K562 (cell line): ENCODE measurements at regions not wholly inside any gene's neighbourhood (a gene's known extent, or its start where the extent isn't known, plus 50 kb on each side); places are given as distances from the start of the nearest gene placed in this dataset.

Experiments
- ARHGAP35 ChIP-seq: fragments of 450-650 bp; IDR thresholded peaks from 2 replicates; pipeline ENCODE4 v1.6.1; 2018; ENCODE audit not compliant: partially characterized antibody
- CCNT2 ChIP-seq: IDR thresholded peaks from 2 replicates; pipeline ENCODE4 v1.6.1; 2011; ENCODE audit warnings: borderline replicate concordance, low read depth, mild to moderate bottlenecking, moderate library complexity, mixed read lengths, low read length; ENCODE audit not compliant: insufficient read length; ENCODE audit errors: extremely low read depth
- DPF2 ChIP-seq: fragments of 450-650 bp; IDR thresholded peaks from 2 replicates; pipeline ENCODE4 v1.6.1; 2016
- EWSR1 ChIP-seq: fragments of 450-650 bp; IDR thresholded peaks from 2 replicates; pipeline ENCODE4 v1.6.1; 2018; ENCODE audit warnings: borderline replicate concordance, mild to moderate bottlenecking, low read depth, moderate library complexity; ENCODE audit not compliant: partially characterized antibody
- GABPB1 ChIP-seq: sonication (generic); formaldehyde crosslinking; IDR thresholded peaks from 2 replicates; pipeline ENCODE4 v1.8.0; 2022; ENCODE audit warnings: mild to moderate bottlenecking, missing genetic modification reagents
- HDAC6 ChIP-seq: IDR thresholded peaks from 2 replicates; pipeline ENCODE4 v1.6.1; 2012; ENCODE audit warnings: low read depth, mild to moderate bottlenecking, control low read depth, inconsistent platforms, low read length, moderate library complexity
- MED1 ChIP-seq: sonication (generic); formaldehyde crosslinking; IDR thresholded peaks from 2 replicates; pipeline ENCODE4 v1.8.1; 2023; ENCODE audit warnings: missing genetic modification reagents, borderline replicate concordance
- SIRT6 ChIP-seq: IDR thresholded peaks from one replicate; pipeline ENCODE4 v1.6.1; 2012; ENCODE audit warnings: low read depth, mild to moderate bottlenecking, control low read depth, inconsistent platforms, low read length, moderate library complexity
- SMARCE1 ChIP-seq: fragments of 450-650 bp; IDR thresholded peaks from 2 replicates; pipeline ENCODE4 v1.7.1; 2016; ENCODE audit warnings: mild to moderate bottlenecking
- SNRNP70 ChIP-seq: fragments of 200-400 bp; formaldehyde crosslinking; optimal IDR thresholded peaks from 2 replicates; pipeline ENCODE3; 2017; ENCODE audit warnings: low read depth, low read length
- SREBF1 ChIP-seq: fragments of 150-350 bp; IDR thresholded peaks from 2 replicates; pipeline ENCODE4 v1.6.1; 2014; ENCODE audit warnings: antibody characterized with exemption, low read depth, low read length, borderline replicate concordance
- TBL1XR1 ChIP-seq, 2 experiments: IDR thresholded peaks; 2 replicates each; pipeline ENCODE4 v1.6.1; 2012; ENCODE audit warnings: improper control_type of control experiment in 2 of 2, low read length in 2 of 2, mild to moderate bottlenecking in 1 of 2
- YBX1 ChIP-seq: fragments of 450-650 bp; IDR thresholded peaks from 2 replicates; pipeline ENCODE4 v1.7.1; 2016; ENCODE audit warnings: mild to moderate bottlenecking
- ZC3H11A ChIP-seq: IDR thresholded peaks from 2 replicates; pipeline ENCODE4 v1.6.1; 2012; ENCODE audit warnings: low read depth, low read length, improper control_type of control experiment
- ZNF253 ChIP-seq: fragments of 250-450 bp; sonication (Bioruptor Pico); conservative IDR thresholded peaks from 2 replicates; pipeline ENCODE4 v1.6.1; 2021; ENCODE audit warnings: mild to moderate bottlenecking
- TF ChIP-seq, protein P1 (sequence below): fragments of 450-650 bp; IDR thresholded peaks from 2 replicates; pipeline ENCODE4 v1.6.1; 2016; ENCODE audit warnings: borderline replicate concordance
- TF ChIP-seq, protein P2 (sequence below): fragments of 450-650 bp; formaldehyde crosslinking; IDR thresholded peaks from 2 replicates; pipeline ENCODE4 v1.4.0; 2020; ENCODE audit warnings: mild to moderate bottlenecking, mixed read lengths
- TF ChIP-seq, protein P3 (sequence below): fragments of 450-650 bp; IDR thresholded peaks from 2 replicates; pipeline ENCODE4 v1.6.1; 2014; ENCODE audit warnings: low read depth, mild to moderate bottlenecking, moderate library complexity, borderline replicate concordance
- TF ChIP-seq, protein P4 (sequence below): sonication (generic); formaldehyde crosslinking; IDR thresholded peaks from 2 replicates; pipeline ENCODE4 v1.8.0; 2023; ENCODE audit warnings: missing genetic modification reagents, mild to moderate bottlenecking, borderline replicate concordance

DNA sequence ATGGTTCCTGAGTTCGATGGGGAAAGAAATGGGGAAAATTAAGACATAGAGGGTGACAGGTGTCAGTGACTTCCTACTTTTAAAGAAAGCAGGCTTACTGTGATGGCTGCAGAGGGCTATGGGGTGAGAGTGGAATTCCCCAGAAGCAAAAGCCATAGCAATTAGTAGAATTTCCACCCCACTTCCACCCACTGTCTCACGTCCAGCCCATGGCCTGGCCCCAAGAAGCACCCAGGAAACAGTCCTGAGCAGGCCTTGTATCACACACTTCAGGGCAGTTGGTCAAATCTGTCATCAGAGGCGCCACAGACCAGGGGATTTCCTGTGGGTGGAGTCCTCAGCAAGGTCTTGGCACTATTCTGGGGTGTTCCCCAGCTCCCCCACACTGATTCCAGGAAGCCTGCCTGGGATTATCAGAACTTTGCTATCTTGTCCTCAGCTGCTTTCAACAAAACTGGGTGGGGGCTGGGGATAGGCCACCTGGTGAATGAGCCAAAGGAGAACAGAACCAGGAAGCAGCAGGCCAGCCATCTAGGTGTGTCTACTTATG, 120.1 kb upstream of the CCND2 start (continued):
- TF ChIP-seq, protein P1, sequence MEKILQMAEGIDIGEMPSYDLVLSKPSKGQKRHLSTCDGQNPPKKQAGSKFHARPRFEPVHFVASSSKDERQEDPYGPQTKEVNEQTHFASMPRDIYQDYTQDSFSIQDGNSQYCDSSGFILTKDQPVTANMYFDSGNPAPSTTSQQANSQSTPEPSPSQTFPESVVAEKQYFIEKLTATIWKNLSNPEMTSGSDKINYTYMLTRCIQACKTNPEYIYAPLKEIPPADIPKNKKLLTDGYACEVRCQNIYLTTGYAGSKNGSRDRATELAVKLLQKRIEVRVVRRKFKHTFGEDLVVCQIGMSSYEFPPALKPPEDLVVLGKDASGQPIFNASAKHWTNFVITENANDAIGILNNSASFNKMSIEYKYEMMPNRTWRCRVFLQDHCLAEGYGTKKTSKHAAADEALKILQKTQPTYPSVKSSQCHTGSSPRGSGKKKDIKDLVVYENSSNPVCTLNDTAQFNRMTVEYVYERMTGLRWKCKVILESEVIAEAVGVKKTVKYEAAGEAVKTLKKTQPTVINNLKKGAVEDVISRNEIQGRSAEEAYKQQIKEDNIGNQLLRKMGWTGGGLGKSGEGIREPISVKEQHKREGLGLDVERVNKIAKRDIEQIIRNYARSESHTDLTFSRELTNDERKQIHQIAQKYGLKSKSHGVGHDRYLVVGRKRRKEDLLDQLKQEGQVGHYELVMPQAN: no peak
- TF ChIP-seq, protein P2, sequence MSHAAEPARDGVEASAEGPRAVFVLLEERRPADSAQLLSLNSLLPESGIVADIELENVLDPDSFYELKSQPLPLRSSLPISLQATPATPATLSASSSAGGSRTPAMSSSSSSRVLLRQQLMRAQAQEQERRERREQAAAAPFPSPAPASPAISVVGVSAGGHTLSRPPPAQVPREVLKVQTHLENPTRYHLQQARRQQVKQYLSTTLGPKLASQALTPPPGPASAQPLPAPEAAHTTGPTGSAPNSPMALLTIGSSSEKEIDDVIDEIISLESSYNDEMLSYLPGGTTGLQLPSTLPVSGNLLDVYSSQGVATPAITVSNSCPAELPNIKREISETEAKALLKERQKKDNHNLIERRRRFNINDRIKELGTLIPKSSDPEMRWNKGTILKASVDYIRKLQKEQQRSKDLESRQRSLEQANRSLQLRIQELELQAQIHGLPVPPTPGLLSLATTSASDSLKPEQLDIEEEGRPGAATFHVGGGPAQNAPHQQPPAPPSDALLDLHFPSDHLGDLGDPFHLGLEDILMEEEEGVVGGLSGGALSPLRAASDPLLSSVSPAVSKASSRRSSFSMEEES (CRISPR knock-in tag): no peak
- TF ChIP-seq, protein P3, sequence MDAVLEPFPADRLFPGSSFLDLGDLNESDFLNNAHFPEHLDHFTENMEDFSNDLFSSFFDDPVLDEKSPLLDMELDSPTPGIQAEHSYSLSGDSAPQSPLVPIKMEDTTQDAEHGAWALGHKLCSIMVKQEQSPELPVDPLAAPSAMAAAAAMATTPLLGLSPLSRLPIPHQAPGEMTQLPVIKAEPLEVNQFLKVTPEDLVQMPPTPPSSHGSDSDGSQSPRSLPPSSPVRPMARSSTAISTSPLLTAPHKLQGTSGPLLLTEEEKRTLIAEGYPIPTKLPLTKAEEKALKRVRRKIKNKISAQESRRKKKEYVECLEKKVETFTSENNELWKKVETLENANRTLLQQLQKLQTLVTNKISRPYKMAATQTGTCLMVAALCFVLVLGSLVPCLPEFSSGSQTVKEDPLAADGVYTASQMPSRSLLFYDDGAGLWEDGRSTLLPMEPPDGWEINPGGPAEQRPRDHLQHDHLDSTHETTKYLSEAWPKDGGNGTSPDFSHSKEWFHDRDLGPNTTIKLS: no peak
- TF ChIP-seq DPF2: peak; percentile 86
- peak; percentile 71 to 98; a peak in 3 of 4 replicates for TF ChIP-seq TBL1XR1 (IDR thresholded peaks at IDR 0.05; ENCODE audit: low read length in 2 of 2)
- no peak for TF ChIP-seq SIRT6
- TF ChIP-seq SMARCE1: peak; percentile 80
- TF ChIP-seq MED1 (CRISPR knock-in tag): no peak
- TF ChIP-seq ZC3H11A: no peak
- TF ChIP-seq, protein P4, sequence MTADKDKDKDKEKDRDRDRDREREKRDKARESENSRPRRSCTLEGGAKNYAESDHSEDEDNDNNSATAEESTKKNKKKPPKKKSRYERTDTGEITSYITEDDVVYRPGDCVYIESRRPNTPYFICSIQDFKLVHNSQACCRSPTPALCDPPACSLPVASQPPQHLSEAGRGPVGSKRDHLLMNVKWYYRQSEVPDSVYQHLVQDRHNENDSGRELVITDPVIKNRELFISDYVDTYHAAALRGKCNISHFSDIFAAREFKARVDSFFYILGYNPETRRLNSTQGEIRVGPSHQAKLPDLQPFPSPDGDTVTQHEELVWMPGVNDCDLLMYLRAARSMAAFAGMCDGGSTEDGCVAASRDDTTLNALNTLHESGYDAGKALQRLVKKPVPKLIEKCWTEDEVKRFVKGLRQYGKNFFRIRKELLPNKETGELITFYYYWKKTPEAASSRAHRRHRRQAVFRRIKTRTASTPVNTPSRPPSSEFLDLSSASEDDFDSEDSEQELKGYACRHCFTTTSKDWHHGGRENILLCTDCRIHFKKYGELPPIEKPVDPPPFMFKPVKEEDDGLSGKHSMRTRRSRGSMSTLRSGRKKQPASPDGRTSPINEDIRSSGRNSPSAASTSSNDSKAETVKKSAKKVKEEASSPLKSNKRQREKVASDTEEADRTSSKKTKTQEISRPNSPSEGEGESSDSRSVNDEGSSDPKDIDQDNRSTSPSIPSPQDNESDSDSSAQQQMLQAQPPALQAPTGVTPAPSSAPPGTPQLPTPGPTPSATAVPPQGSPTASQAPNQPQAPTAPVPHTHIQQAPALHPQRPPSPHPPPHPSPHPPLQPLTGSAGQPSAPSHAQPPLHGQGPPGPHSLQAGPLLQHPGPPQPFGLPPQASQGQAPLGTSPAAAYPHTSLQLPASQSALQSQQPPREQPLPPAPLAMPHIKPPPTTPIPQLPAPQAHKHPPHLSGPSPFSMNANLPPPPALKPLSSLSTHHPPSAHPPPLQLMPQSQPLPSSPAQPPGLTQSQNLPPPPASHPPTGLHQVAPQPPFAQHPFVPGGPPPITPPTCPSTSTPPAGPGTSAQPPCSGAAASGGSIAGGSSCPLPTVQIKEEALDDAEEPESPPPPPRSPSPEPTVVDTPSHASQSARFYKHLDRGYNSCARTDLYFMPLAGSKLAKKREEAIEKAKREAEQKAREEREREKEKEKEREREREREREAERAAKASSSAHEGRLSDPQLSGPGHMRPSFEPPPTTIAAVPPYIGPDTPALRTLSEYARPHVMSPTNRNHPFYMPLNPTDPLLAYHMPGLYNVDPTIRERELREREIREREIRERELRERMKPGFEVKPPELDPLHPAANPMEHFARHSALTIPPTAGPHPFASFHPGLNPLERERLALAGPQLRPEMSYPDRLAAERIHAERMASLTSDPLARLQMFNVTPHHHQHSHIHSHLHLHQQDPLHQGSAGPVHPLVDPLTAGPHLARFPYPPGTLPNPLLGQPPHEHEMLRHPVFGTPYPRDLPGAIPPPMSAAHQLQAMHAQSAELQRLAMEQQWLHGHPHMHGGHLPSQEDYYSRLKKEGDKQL (CRISPR knock-in tag): no peak
- no peak for TF ChIP-seq YBX1
- TF ChIP-seq ZNF253 (CRISPR knock-in tag): no peak
- no peak for TF ChIP-seq EWSR1
- TF ChIP-seq GABPB1: no peak
- no peak for TF ChIP-seq SREBF1
- no peak for TF ChIP-seq ARHGAP35
- TF ChIP-seq SNRNP70: no peak
- no peak for TF ChIP-seq HDAC6
- peak; percentile 55 for TF ChIP-seq CCNT2
